HEK293 (cell line): ENCODE measurements at regions not wholly inside any gene's neighbourhood (a gene's known extent, or its start where the extent isn't known, plus 50 kb on each side); places are given as distances from the start of the nearest gene placed in this dataset.

ENCODE experiments used
- CTCF ChIA-PET: fragments of 350-600 bp; formaldehyde crosslinking; extraction: SDS; loops from one replicate; lab custom pipeline; 2021; ENCODE audit warnings: antibody characterized with exemption; lab: Yijun Ruan, JAX
- POLR2A ChIA-PET: fragments of 300-600 bp; formaldehyde crosslinking; extraction: SDS; loops from one replicate; lab custom pipeline; 2020; ENCODE audit warnings: antibody characterized with exemption, inconsistent platforms; lab: Yijun Ruan, JAX
- H3K27ac ChIP-seq: fragments of 200-500 bp; sonication (Bioruptor generic); 2 replicates; pipeline ENCODE4 v1.5.1; 2014; ENCODE audit warnings: low read depth, low read length, control low read depth, inconsistent platforms; ENCODE audit errors: extremely low read depth
- H3K36me3 ChIP-seq, 2 experiments: fragments of 200-500 bp in 1 of 2; sonication (Bioruptor generic) in 1 of 2; 1 replicate in 1 of 2; 2 replicates in 1 of 2; pipeline ENCODE4 v1.5.1; 2014 to 2017; ENCODE audit warnings: inconsistent platforms in 2 of 2, low read length in 2 of 2; ENCODE audit not compliant: control insufficient read depth in 2 of 2, insufficient read depth in 1 of 2
- H3K4me1 ChIP-seq: fragments of 200-500 bp; sonication (Bioruptor generic); 2 replicates; pipeline ENCODE4 v1.5.1; 2014; ENCODE audit warnings: mild to moderate bottlenecking, low read length, inconsistent platforms; ENCODE audit not compliant: control insufficient read depth, insufficient read depth
- H3K4me3 ChIP-seq: 2 replicates; pipeline ENCODE4 v1.5.1; 2011; ENCODE audit warnings: low read depth, mild to moderate bottlenecking, control low read depth, low read length, moderate library complexity
- H3K9me3 ChIP-seq: fragments of 200-500 bp; sonication (Bioruptor generic); 2 replicates; pipeline ENCODE4 v1.5.1; 2014; ENCODE audit warnings: low read depth, low read length, inconsistent platforms; ENCODE audit not compliant: control insufficient read depth, insufficient read depth
- FEZF1 ChIP-seq: fragments of 450-650 bp; formaldehyde crosslinking; IDR thresholded peaks from 2 replicates; pipeline ENCODE4 v1.5.1; 2016; ENCODE audit warnings: missing biosample characterization, missing genetic modification characterization
- GFI1B ChIP-seq: fragments of 450-650 bp; formaldehyde crosslinking; IDR thresholded peaks from 2 replicates; pipeline ENCODE4 v1.5.1; 2016; ENCODE audit warnings: missing biosample characterization, missing genetic modification characterization
- MYNN ChIP-seq: fragments of 450-650 bp; formaldehyde crosslinking; IDR thresholded peaks from 2 replicates; pipeline ENCODE4 v1.5.1; 2016; ENCODE audit warnings: missing biosample characterization, missing genetic modification characterization, borderline replicate concordance
- ZNF132 ChIP-seq: fragments of 450-650 bp; formaldehyde crosslinking; IDR thresholded peaks from 2 replicates; pipeline ENCODE4 v1.5.1; 2017; ENCODE audit warnings: missing biosample characterization, missing genetic modification characterization, borderline replicate concordance
- ZNF184 ChIP-seq: fragments of 450-650 bp; IDR thresholded peaks from 2 replicates; pipeline ENCODE4 v1.5.1; 2018; ENCODE audit warnings: missing biosample characterization, mild to moderate bottlenecking, missing genetic modification characterization
- ZNF302 ChIP-seq: fragments of 450-650 bp; formaldehyde crosslinking; IDR thresholded peaks from 2 replicates; pipeline ENCODE4 v1.5.1; 2016; ENCODE audit warnings: missing biosample characterization, missing genetic modification characterization, low read depth
- ZNF311 ChIP-seq: fragments of 450-650 bp; formaldehyde crosslinking; IDR thresholded peaks from 2 replicates; pipeline ENCODE4 v1.5.1; 2017; ENCODE audit warnings: missing biosample characterization, missing genetic modification characterization, borderline replicate concordance
- ZNF362 ChIP-seq: fragments of 450-650 bp; formaldehyde crosslinking; IDR thresholded peaks from 2 replicates; pipeline ENCODE4 v1.5.1; 2016; ENCODE audit warnings: missing biosample characterization, missing genetic modification characterization
- ZNF391 ChIP-seq: fragments of 450-650 bp; formaldehyde crosslinking; IDR thresholded peaks from 2 replicates; pipeline ENCODE4 v1.5.1; 2016; ENCODE audit warnings: low read depth, missing biosample characterization, missing genetic modification characterization, borderline replicate concordance
- ZNF473 ChIP-seq: fragments of 450-650 bp; formaldehyde crosslinking; IDR thresholded peaks from 2 replicates; pipeline ENCODE4 v1.5.1; 2017; ENCODE audit warnings: missing biosample characterization, missing genetic modification characterization
- ZNF548 ChIP-seq: fragments of 450-650 bp; formaldehyde crosslinking; IDR thresholded peaks from 2 replicates; pipeline ENCODE4 v1.5.1; 2016; ENCODE audit warnings: missing biosample characterization, missing genetic modification characterization
- ZNF585B ChIP-seq: fragments of 450-650 bp; formaldehyde crosslinking; IDR thresholded peaks from 2 replicates; pipeline ENCODE4 v1.5.1; 2016; ENCODE audit warnings: missing biosample characterization, missing genetic modification characterization
- ZNF626 ChIP-seq: fragments of 450-650 bp; sonication (Bioruptor Pico); formaldehyde crosslinking; IDR thresholded peaks from 2 replicates; pipeline ENCODE4 v1.5.1; 2018; ENCODE audit warnings: missing biosample characterization, missing genetic modification characterization, inconsistent platforms
- ZNF654 ChIP-seq: fragments of 450-650 bp; formaldehyde crosslinking; IDR thresholded peaks from 2 replicates; pipeline ENCODE4 v1.5.1; 2016; ENCODE audit warnings: low read depth, missing biosample characterization, missing genetic modification characterization
- ZNF658 ChIP-seq: fragments of 450-650 bp; formaldehyde crosslinking; IDR thresholded peaks from 2 replicates; pipeline ENCODE4; 2016; ENCODE audit warnings: missing biosample characterization, missing genetic modification characterization
- ZNF660 ChIP-seq: fragments of 450-650 bp; IDR thresholded peaks from 2 replicates; pipeline ENCODE4 v1.5.1; 2018; ENCODE audit warnings: missing biosample characterization, mild to moderate bottlenecking, missing genetic modification characterization
- ZNF747 ChIP-seq: fragments of 450-650 bp; formaldehyde crosslinking; IDR thresholded peaks from 2 replicates; pipeline ENCODE4 v1.5.1; 2016; ENCODE audit warnings: missing biosample characterization, missing genetic modification characterization
- ZNF76 ChIP-seq: fragments of 450-650 bp; formaldehyde crosslinking; IDR thresholded peaks from 2 replicates; pipeline ENCODE4; 2016; ENCODE audit warnings: low read depth, missing biosample characterization, missing genetic modification characterization, borderline replicate concordance
- ZSCAN18 ChIP-seq: fragments of 450-650 bp; formaldehyde crosslinking; IDR thresholded peaks from 2 replicates; pipeline ENCODE4 v1.5.1; 2016; ENCODE audit warnings: missing biosample characterization, missing genetic modification characterization

GRCh38 chr12:19739195-19739776 is 300.0 kb downstream of the AEBP2 start:
- TF ChIP-seq ZNF654 (tag by site-specific recombination) (peak; percentile 76), ZNF362 (tag by site-specific recombination) (no peak)
- ChIA-PET CTCF (interaction anchor here (0.5 to 1.6 kb wide), 24 partner anchors 11 to 902 kb away, joined by 3 to 7 read pairs (median 4); no protein-coding TSS in a partner anchor), POLR2A (no interaction called here)
- no peaks in the 10 kb centered on the region for H3K4me1 ChIP-seq
- H3K9me3 ChIP-seq: no peaks in the 10 kb centered on the region; the same call in 1 of the 2 replicates
- no peak overlapping the region for H3K27ac ChIP-seq
- H3K4me3 ChIP-seq: no peak overlapping the region
- H3K36me3 ChIP-seq: no peaks in the 10 kb centered on the region

- ChIA-PET CTCF (interaction anchor here (0.6 to 1.3 kb wide), 5 partner anchors 10 to 860 kb away, joined by 3 to 9 read pairs (median 3); no protein-coding TSS in a partner anchor), POLR2A (no interaction called here)
- H3K4me3 ChIP-seq: no peak overlapping the region
- H3K36me3 ChIP-seq: no peaks in the 10 kb centered on the region
- H3K4me1 ChIP-seq: no peaks in the 10 kb centered on the region
- TF ChIP-seq ZNF548 (tag by site-specific recombination) (no peak), FEZF1 (no peak), ZNF473 (tag by site-specific recombination) (no peak), ZNF585B (no peak), ZNF747 (tag by site-specific recombination) (no peak), GFI1B (no peak), ZNF391 (tag by site-specific recombination) (no peak), MYNN (no peak), ZNF626 (no peak), ZNF660 (tag by site-specific recombination) (no peak), ZNF311 (tag by site-specific recombination) (no peak)
- no peaks in the 10 kb centered on the region for H3K9me3 ChIP-seq
- H3K27ac ChIP-seq: no peak overlapping the region
These were observed 301.3 kb downstream of the AEBP2 start for GRCh38 chr12:19740472-19741131.

- no peak for TF ChIP-seq ZNF184
- no peak for TF ChIP-seq ZNF302
- no peak for TF ChIP-seq ZNF658 (tag by site-specific recombination)
- no peak for TF ChIP-seq ZNF132 (tag by site-specific recombination)
- TF ChIP-seq ZSCAN18 (tag by site-specific recombination): no peak
- no peak for TF ChIP-seq ZNF76 (tag by site-specific recombination)
- Histone ChIP-seq H3K9me3 (no peaks in the 10 kb centered on the region), H3K4me1 (no peaks in the 10 kb centered on the region), H3K36me3 (no peaks in the 10 kb centered on the region), H3K27ac (no peak overlapping the region), H3K4me3 (no peak overlapping the region)
- ChIA-PET CTCF (interaction anchor here (0.6 to 1.3 kb wide), 3 partner anchors 480 to 859 kb away, joined by 3 to 9 read pairs (median 3); no protein-coding TSS in a partner anchor), POLR2A (no interaction called here)
These were observed 301.8 kb downstream of the AEBP2 start for GRCh38 chr12:19741132-19741489.
